ENCODE measurements at regions not wholly inside any gene's neighbourhood (a gene's known extent, or its start where the extent isn't known, plus 50 kb on each side); places are given as distances from the start of the nearest gene placed in this dataset.

DNA sequence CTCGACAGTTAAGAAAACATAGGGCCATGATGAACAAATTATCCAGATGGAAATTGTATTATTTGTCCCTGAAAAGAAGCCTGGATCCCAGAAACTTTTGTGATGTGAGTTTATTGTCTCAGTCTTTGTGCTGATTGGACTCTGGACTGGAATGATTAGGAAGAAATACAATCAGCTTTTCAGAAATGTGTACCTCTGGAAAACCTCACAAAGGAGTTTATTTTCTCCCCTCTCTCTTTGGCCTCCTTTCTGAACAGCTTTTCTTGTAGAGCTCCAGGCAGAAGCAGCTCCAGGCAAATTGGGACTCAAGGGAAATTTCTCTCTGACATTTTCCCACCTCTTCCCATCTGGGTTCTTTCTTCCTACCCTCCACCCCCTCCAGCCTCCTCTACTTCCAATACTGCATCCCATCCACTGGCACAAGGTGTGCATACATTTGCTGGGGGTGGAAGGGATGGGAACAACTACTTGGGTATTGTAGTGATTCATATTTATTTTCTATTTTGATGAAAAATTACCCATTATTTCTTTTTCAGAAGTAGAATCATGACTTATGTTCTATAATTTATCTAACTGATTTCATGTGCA lies 119.7 kb downstream of the CD47 start:
- DNase-seq (ENCODE audit: low read depth in 2 of 2), result no peak

DNA sequence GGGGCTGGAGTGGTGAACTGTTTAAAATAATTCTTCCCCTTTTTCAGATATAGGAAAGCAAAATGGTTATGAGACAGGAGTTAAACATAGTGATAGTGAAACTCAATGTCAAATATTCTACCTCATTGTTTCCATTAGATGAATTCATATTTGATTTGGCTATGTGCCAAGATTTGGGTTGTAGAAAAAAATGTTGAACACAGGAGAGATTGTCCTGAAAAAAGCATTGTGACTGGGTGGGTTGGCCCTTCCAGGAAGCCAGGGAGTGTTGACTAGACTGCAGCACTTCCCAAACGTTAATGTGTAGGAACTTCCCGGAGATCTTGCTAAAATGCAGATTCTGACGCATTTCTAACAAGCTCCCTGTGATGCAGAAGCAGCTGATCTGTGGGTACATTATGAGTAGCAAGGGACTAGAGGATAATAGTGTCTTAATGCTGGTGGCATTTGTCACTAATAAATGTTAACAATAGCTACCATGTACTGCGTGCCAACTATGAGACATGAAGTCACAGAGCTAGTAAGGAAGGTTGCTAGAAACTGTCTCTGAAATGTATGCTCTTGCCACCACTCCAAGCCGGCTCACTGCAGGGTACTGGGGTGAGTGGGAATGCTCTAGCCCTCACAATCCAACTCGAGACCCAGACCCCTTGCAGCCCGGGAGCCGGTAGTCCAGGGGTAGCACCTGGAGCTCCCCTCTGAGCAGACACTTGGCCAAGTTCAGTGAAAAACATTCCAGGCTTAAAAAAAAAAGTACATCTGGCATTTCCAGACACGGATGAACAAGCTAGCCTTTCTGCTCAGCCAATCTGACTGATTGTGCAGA lies 120.6 kb downstream of the CD47 start:
- DNase-seq (ENCODE audit: low read depth in 2 of 2), result peak; percentile 94

DNA sequence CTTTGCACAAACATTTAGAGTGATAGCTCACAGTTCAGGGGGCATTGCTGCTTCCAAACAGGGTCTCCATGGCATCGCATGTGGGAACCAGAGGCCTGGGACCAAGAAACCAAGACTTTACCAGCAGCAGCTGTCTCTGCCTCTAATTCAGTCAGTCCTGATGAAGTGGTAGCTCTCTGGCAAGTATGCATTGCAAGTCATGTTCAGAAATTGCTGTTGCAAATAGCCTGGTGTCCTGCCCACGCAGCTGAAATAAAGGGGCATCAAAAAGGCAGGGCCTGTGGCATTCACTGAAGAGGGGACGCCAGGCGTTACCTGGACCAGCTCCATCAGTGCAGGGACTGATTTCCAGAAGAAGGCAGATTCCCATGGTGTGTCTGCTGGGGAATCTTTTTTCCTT lies 121.3 kb downstream of the CD47 start:
- no peak for DNase-seq (ENCODE audit: low read depth in 2 of 2)

DNA sequence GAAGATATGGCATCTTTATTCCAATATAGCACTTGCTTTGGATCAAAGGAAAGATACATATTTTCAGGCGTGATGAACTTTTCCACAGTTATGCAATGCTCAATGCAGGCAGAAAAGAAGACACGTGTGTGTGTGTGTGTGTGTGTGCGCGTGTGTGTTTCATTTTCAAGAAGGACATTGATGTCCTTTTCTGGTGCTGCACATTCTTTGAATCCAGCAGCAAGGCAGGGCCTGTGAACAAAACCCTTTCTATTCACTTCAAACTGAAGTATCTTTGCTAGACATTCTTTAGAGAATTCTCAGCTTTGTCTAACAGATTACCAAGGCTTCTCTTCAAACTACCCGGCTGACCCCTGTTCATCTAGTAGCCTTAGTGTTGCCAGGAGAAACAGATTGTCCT lies 124.6 kb downstream of the CD47 start:
- no peak for DNase-seq (ENCODE audit: low read depth in 2 of 2)

DNA sequence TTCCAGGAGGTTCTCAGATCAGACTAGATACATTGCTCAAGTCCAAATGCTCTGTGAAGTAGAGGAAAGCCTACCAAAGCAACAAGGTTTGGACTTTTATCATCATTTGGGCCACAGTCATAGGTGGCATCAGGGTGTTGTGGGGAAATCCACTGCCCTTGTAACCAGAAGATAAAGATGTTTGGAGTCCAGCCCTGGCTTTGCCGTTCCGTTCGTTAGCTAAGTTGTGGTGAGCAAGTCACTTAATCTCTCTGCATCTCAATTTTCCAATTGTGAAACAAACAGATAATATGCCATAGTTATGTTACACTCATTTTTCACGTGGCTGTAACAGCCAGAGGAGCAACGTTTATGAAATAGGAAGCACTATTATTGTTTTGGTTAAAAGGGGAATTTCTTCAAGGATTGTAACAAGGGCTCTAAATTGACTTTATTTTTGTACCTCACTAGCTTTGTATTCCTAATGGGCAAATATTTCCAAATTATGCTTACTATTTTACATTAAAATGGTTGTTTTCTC lies 125.6 kb downstream of the CD47 start:
- DNase-seq (ENCODE audit: low read depth in 2 of 2), result no peak

DNA sequence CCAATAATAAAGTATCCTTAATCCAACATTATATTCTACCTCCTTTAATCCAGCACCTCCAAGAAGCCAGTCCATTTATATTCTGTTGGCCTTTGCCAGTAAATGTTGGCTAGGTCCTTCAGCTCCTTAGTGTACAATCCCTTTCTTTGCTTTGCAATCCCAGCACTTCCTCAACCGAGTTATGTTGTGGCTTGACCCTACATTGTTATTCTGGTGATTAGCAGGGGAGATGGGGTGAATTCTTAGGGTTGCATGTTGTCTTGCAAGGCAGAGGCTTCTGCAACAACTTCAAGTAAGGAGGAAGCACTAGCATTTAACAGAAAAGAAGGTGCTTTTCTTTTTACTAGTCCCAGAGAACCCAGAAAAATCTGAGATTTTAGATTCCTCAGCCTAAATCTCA lies 127.2 kb downstream of the CD47 start:
- DNase-seq (ENCODE audit: low read depth in 2 of 2), result no peak

DNA sequence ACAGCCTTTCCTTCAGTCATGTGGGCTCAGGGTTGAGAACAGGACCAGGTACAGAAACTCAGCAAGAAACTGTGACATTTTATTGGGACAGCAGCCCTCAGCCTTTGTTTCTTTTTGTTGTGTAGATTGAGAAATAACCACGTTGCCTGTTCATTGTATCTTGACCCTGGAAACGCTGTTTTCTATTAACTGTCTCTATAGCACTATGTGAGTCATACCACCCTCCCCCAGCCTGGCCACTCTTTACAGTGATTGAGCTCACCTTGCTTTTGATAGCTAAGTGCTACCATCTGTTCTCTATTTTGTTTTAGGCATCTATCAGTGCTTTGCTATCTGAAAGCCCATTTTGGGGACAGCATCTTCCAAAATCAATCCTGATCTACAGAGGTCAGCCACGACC lies 127.9 kb downstream of the CD47 start:
- DNase-seq (ENCODE audit: low read depth in 2 of 2), result peak; percentile 77 to 86

DNA sequence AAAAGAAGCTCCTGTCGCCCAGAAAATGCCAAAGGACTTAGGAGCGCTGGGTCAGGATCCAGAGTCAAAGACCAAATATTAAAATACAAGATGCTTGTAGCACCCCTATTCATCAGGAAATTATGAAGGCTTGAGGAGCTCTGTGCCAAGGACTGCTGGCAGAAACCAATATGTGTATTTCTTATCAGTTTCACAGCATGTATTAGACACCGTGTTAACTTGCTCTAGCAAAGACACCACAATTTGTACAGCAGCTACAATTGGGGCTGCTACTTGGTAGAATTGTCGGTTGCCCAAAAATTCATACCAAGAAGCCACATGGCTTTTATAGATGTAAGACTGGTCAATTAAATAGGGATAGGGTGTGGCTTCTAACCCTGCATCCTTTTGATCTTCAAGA lies 128.8 kb downstream of the CD47 start:
- DNase-seq (ENCODE audit: low read depth in 2 of 2), result no peak

DNA sequence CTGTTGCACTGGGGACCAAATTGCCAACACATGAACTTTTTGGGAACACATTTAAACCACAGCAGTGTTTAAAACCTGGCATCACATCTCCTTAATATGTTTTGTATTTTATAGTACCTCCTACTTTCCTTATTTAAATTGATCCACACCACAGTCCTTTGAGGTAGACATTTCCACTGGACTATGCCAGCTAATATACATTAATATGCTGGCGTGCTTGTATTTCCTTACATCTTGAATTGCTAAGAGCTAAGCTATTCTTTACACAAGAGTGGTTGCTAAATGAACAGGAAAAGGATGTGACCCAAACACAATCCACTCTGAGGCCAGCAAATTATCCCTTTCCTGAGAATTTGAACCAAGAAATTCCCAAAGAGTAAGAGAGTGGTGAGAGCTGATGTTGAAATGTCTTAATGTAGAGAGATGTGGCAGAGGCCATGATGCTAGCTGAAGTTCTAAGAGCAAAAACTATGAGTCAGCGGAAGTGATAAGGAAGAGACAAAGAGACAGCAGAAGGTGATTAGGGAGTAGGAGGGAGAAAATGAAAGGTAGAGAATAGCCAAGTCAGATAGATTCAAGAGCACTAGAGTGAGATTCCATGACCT lies 131.2 kb downstream of the CD47 start:
- DNase-seq (ENCODE audit: low read depth in 2 of 2), result peak in 1 of 2 donors; percentile 84

DNA sequence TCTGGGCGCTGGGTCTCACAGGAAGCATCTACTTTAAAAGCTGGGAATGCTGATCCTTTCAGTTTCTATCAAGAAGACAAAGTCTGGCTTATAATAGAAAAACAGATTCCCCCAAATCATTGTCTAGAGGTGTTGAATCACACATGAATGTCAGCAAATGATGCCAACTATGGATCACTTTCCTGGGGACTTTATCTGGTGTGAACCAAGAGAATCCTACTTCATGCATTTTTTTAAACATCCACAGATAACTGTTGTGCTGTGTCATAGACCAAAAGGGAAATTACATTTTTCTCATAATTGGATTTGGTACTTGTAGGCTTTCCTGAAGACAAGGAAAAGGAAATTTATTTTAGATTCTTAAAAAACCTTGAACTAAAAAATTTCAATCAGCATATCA lies 132.7 kb downstream of the CD47 start:
- DNase-seq (ENCODE audit: low read depth in 2 of 2), result peak in 1 of 2 donors; percentile 37

DNA sequence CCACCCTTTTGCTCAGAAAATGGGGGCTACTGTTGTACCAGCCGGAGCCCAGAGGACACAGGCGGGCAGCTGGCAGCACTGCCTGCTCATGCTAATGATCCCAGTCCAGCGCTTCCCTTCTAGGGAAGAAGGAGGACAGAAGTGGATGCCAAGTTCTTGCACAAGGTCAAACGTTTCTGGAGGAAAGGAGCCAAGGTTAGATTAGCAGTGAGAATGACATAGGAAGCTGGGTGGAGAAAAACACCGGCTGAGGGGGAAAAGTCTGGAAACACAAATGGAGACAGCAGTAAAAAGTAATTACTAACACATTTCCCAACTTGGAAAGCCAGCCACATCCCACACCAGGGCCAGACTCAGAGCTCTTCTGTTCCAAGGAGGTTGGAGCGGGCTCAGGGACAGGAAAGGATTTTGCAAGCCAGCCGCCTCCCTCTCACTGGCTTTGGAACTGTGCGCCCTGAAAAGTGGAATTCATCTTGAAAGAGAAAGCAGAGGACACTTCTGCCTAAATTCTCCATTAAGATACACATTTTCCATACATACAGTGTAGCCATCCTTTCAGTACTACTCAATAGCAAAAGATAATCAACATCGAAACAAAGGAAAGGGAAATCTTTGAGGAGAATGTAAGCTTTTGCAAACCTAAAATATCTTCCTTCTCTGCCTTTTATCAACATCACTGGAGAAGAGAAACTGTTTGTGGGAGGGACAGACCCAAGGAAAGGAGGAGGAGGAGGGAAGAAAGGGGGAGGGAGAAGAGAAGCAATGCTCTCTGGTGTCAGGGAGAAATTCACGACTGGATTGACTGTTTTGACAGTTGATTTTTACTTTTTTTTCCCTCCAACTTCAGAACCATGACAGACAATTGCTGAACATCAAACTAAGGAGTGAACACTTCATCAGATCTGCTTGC lies 133.6 kb downstream of the CD47 start:
- peak in 1 of 2 donors; percentile 28 for DNase-seq (ENCODE audit: low read depth in 2 of 2)

DNA sequence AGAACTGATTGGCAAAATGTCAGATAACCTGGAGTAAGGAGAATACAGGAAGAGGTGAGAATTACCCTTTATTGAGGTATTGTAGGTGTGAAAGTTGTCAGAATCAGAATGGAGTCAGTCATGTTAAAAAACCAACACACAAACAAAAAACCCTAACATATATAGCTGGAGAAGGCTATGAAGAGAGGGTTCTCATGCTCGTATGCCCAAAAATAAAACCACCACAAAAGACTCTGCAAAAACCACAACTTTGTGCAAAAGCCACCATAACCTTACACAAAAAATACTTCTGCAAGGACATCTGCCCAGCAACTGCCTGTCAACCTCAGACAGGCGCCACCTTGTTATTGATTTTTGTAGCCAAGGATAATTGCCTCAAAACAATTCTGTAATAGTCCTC lies 136.0 kb downstream of the CD47 start:
- no peak for DNase-seq (ENCODE audit: low read depth in 2 of 2)

DNA sequence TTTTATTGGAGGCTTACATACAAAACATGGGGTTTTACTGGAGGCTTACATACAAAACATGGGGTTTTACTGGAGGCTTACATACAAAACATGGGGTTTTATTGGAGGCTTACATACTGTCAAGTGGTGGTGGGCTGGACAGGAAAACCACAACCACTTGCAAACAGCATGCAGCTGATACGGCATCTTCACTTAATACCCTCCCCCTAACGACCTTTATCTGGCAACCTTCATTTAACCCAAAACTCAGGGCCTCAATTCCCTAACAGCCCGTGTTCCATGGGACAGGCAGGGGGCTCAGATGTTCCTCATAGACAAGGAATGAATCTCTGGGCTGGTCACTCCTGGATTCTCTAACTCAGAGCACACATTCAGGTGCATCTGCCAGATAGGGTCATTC lies 137.1 kb downstream of the CD47 start:
- no peak for DNase-seq (ENCODE audit: low read depth in 2 of 2)

DNA sequence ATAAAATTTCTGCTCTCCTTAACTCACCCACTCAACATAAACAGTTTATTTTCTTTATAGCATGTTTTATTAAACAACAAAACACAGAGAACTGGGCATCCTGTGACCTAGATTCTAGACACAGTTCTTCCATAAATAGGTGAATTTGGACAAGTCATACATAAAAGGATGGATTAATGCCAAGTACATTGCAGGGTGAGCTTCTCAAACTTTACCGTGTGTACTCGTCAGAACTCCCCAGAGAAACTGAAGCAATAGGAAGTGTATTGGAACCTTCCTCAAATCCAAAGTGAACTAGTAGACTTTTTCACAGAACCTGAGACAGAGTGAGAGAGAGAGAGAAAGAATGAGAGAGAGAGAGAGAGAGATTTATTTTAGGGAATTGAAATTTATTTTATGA lies 139.7 kb downstream of the CD47 start:
- DNase-seq (ENCODE audit: low read depth in 2 of 2), result no peak

DNA sequence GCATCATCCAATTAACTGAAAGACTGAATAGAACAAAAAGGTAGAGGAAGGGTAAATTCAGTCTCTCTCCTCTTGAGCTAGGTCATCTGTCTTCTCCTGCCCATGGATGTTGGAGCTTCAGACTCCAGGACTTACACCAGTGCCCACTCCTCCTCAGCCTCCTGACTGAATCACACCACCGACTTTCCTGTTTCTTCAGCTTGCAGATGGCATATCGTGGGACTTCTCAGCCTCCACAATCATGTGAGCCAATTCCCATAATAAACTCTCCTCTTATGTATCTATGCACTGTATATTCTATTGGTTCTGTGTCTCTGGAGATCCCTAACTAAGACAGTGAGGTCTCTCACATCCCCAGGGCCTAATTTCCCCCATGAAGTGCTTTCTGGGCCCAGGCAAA lies 140.4 kb downstream of the CD47 start:
- no peak for DNase-seq (ENCODE audit: low read depth in 2 of 2)

DNA sequence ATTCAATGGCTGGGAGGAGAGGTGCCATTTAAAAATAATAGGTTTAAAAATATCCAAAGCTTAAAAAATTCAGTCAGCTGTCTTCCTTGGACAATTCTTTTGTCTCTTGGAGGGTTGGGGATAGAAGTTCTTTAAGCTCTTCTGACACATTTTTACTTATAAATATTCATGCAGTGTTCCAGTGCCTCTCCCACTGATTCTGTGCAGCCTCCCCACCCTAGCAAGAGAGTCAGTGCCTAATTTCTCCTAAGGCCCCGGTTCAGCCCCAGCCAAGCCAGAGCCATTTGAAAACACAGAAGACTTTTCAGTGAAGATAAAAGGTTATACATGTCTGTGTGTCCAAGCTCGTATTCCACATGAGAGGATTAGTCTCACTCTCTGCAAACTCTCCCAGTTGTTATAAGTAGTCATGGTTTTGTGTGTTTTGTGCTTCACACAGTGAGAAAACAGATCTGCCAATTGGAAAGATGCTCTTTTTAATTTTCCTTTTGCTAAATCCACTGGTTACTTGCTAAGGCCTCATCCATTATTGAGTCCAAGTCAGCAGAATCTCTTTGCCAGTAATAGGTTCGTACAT lies 141.3 kb downstream of the CD47 start:
- no peak for DNase-seq (ENCODE audit: low read depth in 2 of 2)

DNA sequence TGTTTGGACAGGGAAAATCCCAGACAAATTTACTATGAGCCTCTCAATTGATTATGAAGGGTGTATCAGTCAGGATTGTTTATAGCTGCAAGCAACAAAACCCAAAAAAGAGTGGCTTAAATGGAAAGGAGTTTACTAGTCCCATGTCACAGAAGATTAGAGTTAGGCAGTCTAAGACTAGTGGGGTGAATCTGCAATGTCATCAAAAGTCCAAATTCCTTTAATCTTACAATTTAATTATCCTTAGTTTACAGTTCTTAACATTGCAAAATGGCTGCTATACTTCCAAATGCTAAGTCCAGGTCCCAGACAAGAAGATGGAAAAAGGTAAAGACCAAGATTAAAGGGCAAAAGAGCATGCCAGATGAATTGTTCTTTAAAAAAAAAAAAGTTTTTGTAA lies 143.6 kb downstream of the CD47 start:
- no peak for DNase-seq (ENCODE audit: low read depth in 2 of 2)

DNA sequence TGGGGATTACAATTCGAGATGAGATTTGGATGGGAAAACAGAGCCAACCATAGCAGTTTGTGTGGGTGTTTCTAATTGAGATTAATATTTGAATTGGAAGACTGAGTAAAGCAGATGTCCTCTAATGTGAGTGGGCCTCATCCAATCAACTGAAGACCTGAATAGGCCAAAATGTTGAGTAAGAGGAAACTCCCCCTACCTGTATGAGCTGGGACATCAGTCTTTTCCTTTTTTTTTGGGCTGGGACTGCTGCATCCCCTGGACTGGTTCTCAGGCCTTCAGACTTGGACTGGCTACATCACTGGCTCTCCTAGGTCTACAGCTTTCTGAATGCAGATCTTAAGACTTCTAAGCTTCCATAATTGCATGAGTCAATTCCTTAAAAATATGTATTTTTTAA lies 144.1 kb downstream of the CD47 start:
- DNase-seq (ENCODE audit: low read depth in 2 of 2), result no peak

DNA sequence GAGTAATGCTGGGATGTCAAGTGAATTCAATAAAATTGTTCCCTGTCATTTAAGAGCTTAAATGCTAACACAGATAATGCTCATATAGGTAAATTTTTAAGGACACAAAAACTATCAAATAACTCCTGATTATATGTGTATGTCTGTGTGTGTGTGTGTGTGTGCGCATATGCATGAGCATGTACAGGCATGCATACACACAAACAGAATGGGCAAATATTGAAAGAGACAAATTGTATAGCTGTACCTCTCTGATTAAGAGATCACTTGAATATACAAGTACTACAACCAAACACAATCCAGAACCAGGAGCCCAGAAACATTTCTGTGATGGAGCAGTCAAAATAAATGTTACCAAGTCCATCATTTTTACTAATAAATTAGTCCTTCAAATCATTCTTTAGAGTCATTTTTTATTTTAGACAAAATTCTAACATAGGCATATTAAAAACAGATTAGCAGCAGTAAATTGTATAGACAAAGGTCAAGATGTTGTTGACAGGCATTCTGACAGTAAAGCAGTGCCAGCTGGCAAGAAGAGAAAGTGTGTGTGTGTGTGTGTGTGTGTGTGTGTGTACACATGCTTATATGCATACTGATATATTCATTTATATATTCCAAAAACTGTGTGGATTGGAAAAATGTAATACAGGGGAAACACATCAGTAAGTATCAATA lies 145.3 kb downstream of the CD47 start:
- DNase-seq (ENCODE audit: low read depth in 2 of 2), result no peak

DNA sequence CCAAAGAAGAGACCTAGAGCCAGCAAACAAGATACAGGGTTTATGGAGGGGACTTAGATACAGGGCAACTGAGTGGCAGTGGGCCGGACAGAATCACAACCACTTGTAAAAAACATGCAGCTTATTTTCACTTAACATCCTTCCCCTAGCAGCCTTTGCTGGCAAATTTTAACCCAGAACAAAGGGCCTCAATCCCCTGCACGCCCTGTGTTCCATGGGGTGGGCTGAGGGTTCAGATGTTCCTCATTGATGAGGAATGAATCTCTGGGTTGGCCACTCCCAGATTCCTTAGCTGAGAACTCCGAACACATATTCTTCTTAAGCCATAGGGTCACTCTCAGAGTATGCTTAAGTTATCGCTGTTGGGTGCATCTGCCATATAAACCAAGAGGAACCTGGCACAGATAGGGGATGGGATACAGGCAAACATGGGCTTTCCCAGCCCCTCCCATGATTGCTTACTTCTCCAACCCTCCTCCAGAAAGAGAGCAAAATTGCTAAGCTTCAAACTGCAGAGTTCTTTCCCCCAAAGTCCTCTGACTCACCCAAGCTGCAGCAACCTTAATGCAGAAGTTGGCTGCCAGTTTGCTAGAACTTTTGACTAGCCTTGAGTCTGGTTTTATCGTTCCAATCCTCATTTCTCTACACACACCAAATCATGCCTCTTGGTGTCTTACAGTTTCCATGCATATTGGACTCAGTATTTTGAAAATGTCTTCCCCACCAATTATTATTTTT lies 146.9 kb downstream of the CD47 start:
- no peak for DNase-seq (ENCODE audit: low read depth in 2 of 2)
